GM12878 (cell line): ENCODE measurements at regions not wholly inside any gene's neighbourhood (a gene's known extent, or its start where the extent isn't known, plus 50 kb on each side); places are given as distances from the start of the nearest gene placed in this dataset.

Experiments
- ATAC-seq: fragments of 200-7000 bp; cut with Tn5 transposase; 3 replicates; pipeline ENCODE4 v1.9.1; 2020; ENCODE audit warnings: mild to moderate bottlenecking, moderate library complexity
- BruUV-seq: library from RNA; stranded (reverse); fragments of 400-500 nt; replicated peaks from 2 replicates; lab custom pipeline; 2021; lab: Mats Ljungman, UMichigan
- CTCF ChIA-PET: fragments of 300-600 bp; sonication (Branson Sonifier 250); formaldehyde crosslinking; extraction: SDS; loops from one replicate; lab custom pipeline; 2021; ENCODE audit warnings: inconsistent platforms; lab: Yijun Ruan, JAX
- POLR2A ChIA-PET: fragments of 350-600 bp; formaldehyde crosslinking; extraction: SDS; loops from one replicate; lab custom pipeline; 2021; ENCODE audit warnings: inconsistent platforms; lab: Charles Lee
- RAD21 ChIA-PET: fragments of 300-600 bp; sonication (Branson Sonifier 250); formaldehyde crosslinking; loops from one replicate; lab custom pipeline; 2023; ENCODE audit warnings: antibody characterized with exemption; ENCODE audit not compliant: unreplicated experiment; lab: Charles Lee
- SMC1A ChIA-PET: fragments of 300-600 bp; sonication (Branson Sonifier 250); formaldehyde crosslinking; loops from one replicate; lab custom pipeline; 2023; ENCODE audit not compliant: unreplicated experiment, uncharacterized antibody; lab: Charles Lee
- DNase-seq: peaks from one replicate; pipeline ENCODE4 v3.0.0-alpha.2; 2011; ENCODE audit warnings: low read depth, low spot score
- FAIRE-seq: peaks from 3 replicates; lab custom pipeline; 2011; peaks lifted over from hg19 to GRCh38; lab: Jason Lieb, UNC
- H2AFZ ChIP-seq: 2 replicates; pipeline ENCODE4 v1.6.0; 2011; ENCODE audit warnings: low read depth, low read length, control low read depth; ENCODE audit not compliant: control insufficient read depth
- H3K27ac ChIP-seq: 2 replicates; pipeline ENCODE4 v1.5.1; 2011; ENCODE audit warnings: control low read depth; ENCODE audit not compliant: control insufficient read depth, insufficient read depth
- H3K27me3 ChIP-seq, 2 experiments: replicated peaks in 1 of 2; 2 replicates each; pipeline versions ENCODE4 v1.6.0 to v1.6.1; 2011; ENCODE audit warnings: low read length in 1 of 2; ENCODE audit not compliant: control insufficient read depth in 2 of 2, insufficient read depth in 2 of 2
- H3K36me3 ChIP-seq, 2 experiments: 2 replicates each; pipeline ENCODE4 v1.5.1; 2011; ENCODE audit warnings: low read length in 1 of 2; ENCODE audit not compliant: control insufficient read depth in 2 of 2, insufficient read depth in 2 of 2
- H3K4me1 ChIP-seq: 2 replicates; pipeline ENCODE4 v1.6.1; 2011; ENCODE audit warnings: mild to moderate bottlenecking, low read length, moderate library complexity, mixed read lengths; ENCODE audit not compliant: control insufficient read depth, insufficient read depth
- H3K4me2 ChIP-seq: 2 replicates; pipeline ENCODE4 v1.6.0; 2011; ENCODE audit warnings: control low read depth; ENCODE audit not compliant: control insufficient read depth, insufficient read depth
- H3K4me3 ChIP-seq: fragments of 200-600 bp; sonication (generic); 2 replicates; pipeline ENCODE4 v1.5.1; 2016
- H3K79me2 ChIP-seq: 2 replicates; pipeline ENCODE4 v1.6.0; 2011; ENCODE audit warnings: low read length; ENCODE audit not compliant: control insufficient read depth, insufficient read depth
- H3K9ac ChIP-seq: 2 replicates; pipeline ENCODE4 v1.8.0; 2011; ENCODE audit warnings: low read length, control low read depth, mixed read lengths; ENCODE audit not compliant: control insufficient read depth, insufficient read depth
- H3K9me3 ChIP-seq: replicated peaks from 3 replicates; pipeline ENCODE4 v1.5.1; 2011; ENCODE audit warnings: mild to moderate bottlenecking, low read length; ENCODE audit not compliant: control insufficient read depth, insufficient read depth
- H4K20me1 ChIP-seq: 2 replicates; pipeline ENCODE4 v1.6.0; 2011; ENCODE audit not compliant: control insufficient read depth, insufficient read depth
- CUX1 ChIP-seq: IDR thresholded peaks from 2 replicates; pipeline ENCODE4 v1.6.1; 2012; ENCODE audit warnings: improper control_type of control experiment, low read depth, low read length; ENCODE audit not compliant: insufficient replicate concordance
- EGR1 ChIP-seq, 2 experiments: IDR thresholded peaks; 1 replicate in 1 of 2; 2 replicates in 1 of 2; pipeline ENCODE4 v1.6.1; 2011 to 2012; ENCODE audit warnings: low read depth in 2 of 2, low read length in 2 of 2, borderline replicate concordance in 1 of 2, mild to moderate bottlenecking in 1 of 2, moderate library complexity in 1 of 2
- IRF5 ChIP-seq: fragments of 450-650 bp; IDR thresholded peaks from 2 replicates; pipeline ENCODE4 v1.6.1; 2017; ENCODE audit warnings: borderline replicate concordance
- KAT2A ChIP-seq: conservative IDR thresholded peaks from 2 replicates; pipeline ENCODE4 v1.6.1; 2011; ENCODE audit warnings: low read depth, low read length; ENCODE audit not compliant: control insufficient read depth
- MXI1 ChIP-seq: fragments of 150-350 bp; IDR thresholded peaks from 2 replicates; pipeline ENCODE4 v1.6.1; 2011; ENCODE audit warnings: low read depth, mild to moderate bottlenecking, inconsistent platforms, low read length, improper control_type of control experiment
- NFIC ChIP-seq: IDR thresholded peaks from 2 replicates; pipeline ENCODE4 v1.6.1; 2012; ENCODE audit warnings: low read depth, mild to moderate bottlenecking, inconsistent platforms, low read length, moderate library complexity
- NFYB ChIP-seq: IDR thresholded peaks from 2 replicates; pipeline ENCODE4 v1.6.1; 2011; ENCODE audit warnings: low read depth, mild to moderate bottlenecking, low read length, improper control_type of control experiment, moderate library complexity; ENCODE audit not compliant: insufficient read depth
- POLR2A ChIP-seq: IDR thresholded peaks from 2 replicates; pipeline ENCODE4 v1.6.1; 2011; ENCODE audit warnings: low read depth, mild to moderate bottlenecking, low read length
- RUNX3 ChIP-seq: IDR thresholded peaks from 2 replicates; pipeline ENCODE4 v1.6.1; 2012; ENCODE audit warnings: low read length, inconsistent platforms
- ZNF274 ChIP-seq: IDR thresholded peaks from one replicate; pipeline ENCODE4 v1.8.0; 2011; ENCODE audit not compliant: insufficient read length, insufficient read depth
- WGBS: methylation state at CpG from one replicate; pipeline ENCODE4 v1.1.6; 2016; ENCODE audit warnings: low lambda C conversion rate; ENCODE audit not compliant: insufficient replicate concordance, insufficient coverage; ENCODE audit errors: missing lambda C conversion rate; 5-methylcytosine and 5-hydroxymethylcytosine counted together
- in situ Hi-C: fragments of 300-500 bp; cut with MboI; formaldehyde crosslinking; loops from 9 replicates; pipeline ENCODE4 v1.14.3; 2018; ENCODE audit warnings: mixed read lengths
- intact Hi-C: fragments of 100-400 bp; cut with micrococcal nuclease; formaldehyde crosslinking; loops from one replicate; pipeline ENCODE4 v1.14.2; 2022; ENCODE audit not compliant: unreplicated experiment

GRCh38 chr12:46555406-46555852, 182.9 kb upstream of the SLC38A2 start (continued):
- TF ChIP-seq CUX1 (no peak), NFYB (no peak), POLR2A (no peak), RUNX3 (peak; percentile 61; the same call in 1 of the 2 replicates)

- Histone ChIP-seq H3K9ac (no peak overlapping the region), H2AFZ (no peak overlapping the region), H3K79me2 (no peaks in the 10 kb centered on the region), H3K4me1 (peaks cover 3% of the 10 kb centered on the region; the same call in 1 of the 2 replicates), H3K4me3 (no peak overlapping the region), H3K27ac (no peak overlapping the region), H3K36me3 (no peaks in the 10 kb centered on the region), H3K27me3 (no peaks in the 10 kb centered on the region), H4K20me1 (no peaks in the 10 kb centered on the region), H3K4me2 (no peak overlapping the region), H3K9me3 (no peaks in the 10 kb centered on the region)
- BruUV-seq: no TSS peak
- in situ Hi-C loops (no loop called here), intact Hi-C loops (no loop called here)
- FAIRE-seq: no peak
- ChIA-PET POLR2A (no interaction called here), CTCF (interaction anchor here (0.6 to 1.8 kb wide), 4 partner anchors 8 to 191 kb away, joined by 3 read pairs; no protein-coding TSS in a partner anchor), SMC1A (interaction anchor here (1.0 to 1.5 kb wide), 5 partner anchors 9 to 62 kb away, joined by 3 to 4 read pairs (median 4); no protein-coding TSS in a partner anchor), RAD21 (no interaction called here)
- 93% methylated on average over 2 of the region's 2 CpGs for WGBS
- ATAC-seq: no peak
- DNase-seq: no peak
- TF ChIP-seq IRF5: no peak
- TF ChIP-seq EGR1 (IDR thresholded peaks at IDR 0.05; ENCODE audit: borderline replicate concordance in 1 of 2, low read depth in 2 of 2, low read length in 2 of 2): no peak
- no peak for TF ChIP-seq MXI1
- TF ChIP-seq CUX1: no peak
- TF ChIP-seq KAT2A: no peak
- TF ChIP-seq RUNX3: no peak
- no peak for TF ChIP-seq ZNF274
- no peak for TF ChIP-seq NFIC
Observed at GRCh38 chr12:46554460-46554859, 181.9 kb upstream of the SLC38A2 start.
